GM12873 (cell line): ENCODE measurements at regions not wholly inside any gene's neighbourhood (a gene's known extent, or its start where the extent isn't known, plus 50 kb on each side); places are given as distances from the start of the nearest gene placed in this dataset.

Experiments used
- TF ChIP-seq, protein P1 (sequence below): IDR thresholded peaks from 2 replicates; pipeline ENCODE4 v1.5.1; 2012; ENCODE audit warnings: low read depth, mild to moderate bottlenecking, moderate library complexity, low read length, control low read depth; ENCODE audit not compliant: insufficient read depth; ENCODE audit errors: missing control alignments

DNA sequence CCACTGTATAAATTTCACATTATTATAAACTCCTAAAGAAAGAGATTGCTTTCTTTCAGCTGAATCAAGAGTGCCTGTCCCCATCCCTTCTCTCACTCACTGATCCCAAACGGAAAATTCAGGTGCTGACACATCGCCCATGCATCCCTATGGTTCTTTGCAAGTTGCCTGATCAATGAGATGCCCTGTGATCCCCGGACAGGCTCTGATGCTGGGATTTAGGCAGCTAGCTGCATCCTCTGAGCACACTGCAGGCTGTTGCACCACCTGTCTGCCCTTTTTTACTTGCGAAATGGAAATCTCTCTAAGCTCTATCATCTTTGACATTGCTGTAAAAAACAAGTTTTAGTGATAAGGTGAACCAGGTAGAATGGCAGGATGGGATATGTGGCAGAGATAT is 456.5 kb downstream of the GATA3 start:
- TF ChIP-seq, protein P1, sequence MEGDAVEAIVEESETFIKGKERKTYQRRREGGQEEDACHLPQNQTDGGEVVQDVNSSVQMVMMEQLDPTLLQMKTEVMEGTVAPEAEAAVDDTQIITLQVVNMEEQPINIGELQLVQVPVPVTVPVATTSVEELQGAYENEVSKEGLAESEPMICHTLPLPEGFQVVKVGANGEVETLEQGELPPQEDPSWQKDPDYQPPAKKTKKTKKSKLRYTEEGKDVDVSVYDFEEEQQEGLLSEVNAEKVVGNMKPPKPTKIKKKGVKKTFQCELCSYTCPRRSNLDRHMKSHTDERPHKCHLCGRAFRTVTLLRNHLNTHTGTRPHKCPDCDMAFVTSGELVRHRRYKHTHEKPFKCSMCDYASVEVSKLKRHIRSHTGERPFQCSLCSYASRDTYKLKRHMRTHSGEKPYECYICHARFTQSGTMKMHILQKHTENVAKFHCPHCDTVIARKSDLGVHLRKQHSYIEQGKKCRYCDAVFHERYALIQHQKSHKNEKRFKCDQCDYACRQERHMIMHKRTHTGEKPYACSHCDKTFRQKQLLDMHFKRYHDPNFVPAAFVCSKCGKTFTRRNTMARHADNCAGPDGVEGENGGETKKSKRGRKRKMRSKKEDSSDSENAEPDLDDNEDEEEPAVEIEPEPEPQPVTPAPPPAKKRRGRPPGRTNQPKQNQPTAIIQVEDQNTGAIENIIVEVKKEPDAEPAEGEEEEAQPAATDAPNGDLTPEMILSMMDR = no peak

DNA sequence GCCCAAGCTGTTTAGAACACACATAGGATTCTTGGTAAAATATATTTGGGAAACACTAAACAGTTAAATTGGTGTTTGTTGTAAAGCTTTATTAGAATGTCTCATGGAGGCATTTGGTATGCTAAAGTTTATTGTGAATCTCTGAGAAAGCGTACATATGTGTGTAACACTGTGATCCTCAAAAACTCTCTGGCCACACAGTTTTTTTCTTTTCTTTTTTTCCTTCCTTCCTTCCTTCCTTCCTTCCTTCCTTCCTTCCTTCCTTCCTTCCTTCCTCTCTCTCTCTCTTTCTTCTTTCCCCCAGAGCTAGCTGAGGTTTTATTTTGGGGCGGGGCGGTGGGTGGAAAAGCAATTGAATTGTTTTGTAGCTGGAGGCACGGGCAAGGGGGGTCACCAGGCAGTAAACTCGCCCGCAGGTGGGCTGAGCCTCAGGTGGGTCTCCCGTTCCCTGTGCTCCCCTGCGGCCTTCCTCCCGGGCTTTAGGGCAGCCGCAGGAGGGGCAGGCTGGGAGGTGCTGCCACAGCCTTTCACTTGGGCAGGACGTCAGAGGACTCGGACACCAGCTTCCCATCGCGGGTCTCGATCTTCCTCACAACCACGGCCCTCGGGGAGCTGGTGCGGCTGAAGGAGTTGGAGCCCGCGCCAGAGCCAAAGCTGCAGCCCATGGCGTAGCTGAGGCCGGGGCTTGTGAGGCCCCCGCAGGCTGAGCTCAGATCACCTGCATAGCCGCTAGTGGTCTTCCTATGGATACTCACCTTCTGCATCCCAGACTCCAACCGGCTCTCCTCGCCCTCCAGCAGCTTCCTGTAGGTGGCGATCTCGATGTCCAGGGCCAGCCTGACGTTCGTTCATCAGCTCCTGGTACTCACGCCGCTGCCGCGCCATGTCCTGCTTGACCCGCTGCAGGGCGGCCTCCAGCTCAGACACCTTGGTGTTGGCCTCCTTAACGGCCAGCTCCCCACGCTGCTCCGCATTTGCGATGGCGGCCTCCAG is 459.0 kb downstream of the GATA3 start:
- TF ChIP-seq, protein P1 = peak; percentile 7

DNA sequence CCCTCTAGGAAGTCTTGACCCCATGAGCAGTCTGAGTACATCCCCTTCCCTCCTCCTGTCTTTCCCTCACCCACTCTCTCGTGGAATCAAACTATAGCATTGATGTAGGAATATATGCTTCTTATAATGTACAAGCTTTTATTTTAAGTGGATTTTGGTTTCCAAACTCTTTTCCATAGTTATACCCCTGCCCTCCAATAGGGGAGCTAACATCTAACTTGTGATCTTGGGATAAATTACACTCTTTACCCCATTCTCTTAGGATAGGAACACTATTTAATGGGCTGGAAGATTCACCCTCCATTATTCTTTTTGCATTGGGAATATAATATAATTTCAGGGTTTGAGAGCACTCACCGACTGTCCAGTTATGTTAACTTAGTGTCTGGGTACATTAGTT is 465.9 kb downstream of the GATA3 start:
- TF ChIP-seq, protein P1 = peak; percentile 22

DNA sequence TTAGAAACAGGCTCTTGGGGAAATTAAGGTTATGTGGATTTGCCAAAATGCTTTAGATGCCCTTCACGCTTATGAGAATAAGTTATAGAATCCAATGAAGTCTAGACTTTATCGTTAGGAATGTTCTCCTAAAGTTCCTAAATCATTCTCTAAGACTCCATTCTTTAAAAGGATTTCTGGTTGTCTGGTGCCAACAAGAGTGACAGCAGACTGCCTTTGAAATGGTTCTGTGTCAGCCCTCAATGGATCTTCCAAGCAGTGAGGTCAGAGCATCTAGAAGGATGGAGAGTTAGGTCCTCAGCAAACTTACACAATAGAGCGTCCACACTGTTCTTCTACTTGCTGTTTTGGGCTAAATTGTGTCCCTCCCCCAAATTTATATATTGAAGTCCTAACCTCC is 473.3 kb downstream of the GATA3 start:
- TF ChIP-seq, protein P1 = no peak

DNA sequence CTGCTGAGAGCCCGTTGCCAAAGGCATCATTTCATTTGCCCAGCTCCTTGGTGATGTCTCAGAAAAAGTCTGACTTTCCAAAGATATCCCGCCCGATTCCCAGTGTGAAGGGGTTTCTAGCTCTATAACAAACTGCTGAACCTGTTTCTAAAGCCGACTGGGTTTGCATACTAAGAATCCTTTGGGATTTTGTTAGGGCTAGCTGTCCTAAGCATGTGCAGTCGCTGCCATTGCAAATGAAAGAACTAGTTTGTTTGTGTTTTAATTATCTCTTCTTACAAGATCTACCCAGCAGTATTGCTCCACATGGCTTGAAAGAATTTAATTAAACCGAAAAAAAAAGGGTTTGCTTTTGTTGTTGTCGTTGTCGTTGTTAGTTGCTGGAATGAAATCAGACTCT is 476.6 kb downstream of the GATA3 start:
- TF ChIP-seq, protein P1 = no peak

DNA sequence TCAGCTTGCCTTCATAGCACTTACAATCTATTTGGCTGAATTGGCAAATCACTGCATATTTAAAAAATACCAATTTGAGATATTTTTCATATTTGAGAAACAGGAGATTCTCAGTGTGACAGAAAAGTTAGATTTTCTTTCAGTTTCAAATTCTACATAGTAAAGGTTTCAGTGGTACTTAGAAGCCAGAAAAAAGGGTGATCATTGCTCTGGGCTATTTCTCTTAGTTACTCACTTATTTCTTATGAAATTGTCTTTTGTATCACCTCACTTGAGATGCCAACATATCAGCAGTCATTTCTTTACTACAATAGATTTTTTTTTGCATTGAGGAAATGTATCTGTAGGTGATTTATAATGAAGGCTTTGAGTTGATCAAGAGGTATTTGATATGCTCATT is 478.2 kb downstream of the GATA3 start:
- TF ChIP-seq, protein P1 = no peak

DNA sequence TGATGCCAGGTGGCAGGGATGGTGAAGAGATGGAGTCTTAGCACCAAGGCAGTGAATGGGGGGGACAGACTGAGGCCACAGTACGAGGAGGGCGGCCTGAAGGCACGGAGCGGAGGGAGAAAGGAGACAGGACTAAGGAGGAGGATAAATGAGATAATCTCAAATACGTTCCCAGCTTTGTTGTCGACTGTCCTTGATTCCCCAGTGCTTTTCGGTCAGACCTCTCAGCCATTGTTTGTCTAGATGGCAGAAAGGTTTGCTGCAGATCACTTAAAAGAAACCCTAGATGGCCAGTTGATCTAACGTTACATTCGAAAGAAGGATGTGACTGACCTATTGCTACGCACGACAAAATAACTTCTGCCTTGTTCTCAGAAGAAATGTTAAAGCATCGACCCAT is 479.0 kb downstream of the GATA3 start:
- TF ChIP-seq, protein P1 = no peak
